Mesendoderm (in vitro differentiated cells): ENCODE measurements at regions not wholly inside any gene's neighbourhood (a gene's known extent, or its start where the extent isn't known, plus 50 kb on each side); places are given as distances from the start of the nearest gene placed in this dataset.
"Not testable (repeated sequence)": the region's sequence is repeated elsewhere in the genome, so short reads cannot be mapped to it uniquely, and the experiment has no call there.

Source experiments
- DNase-seq: peaks from one replicate; pipeline ENCODE4 v3.0.0; 2013
- H2AK5ac ChIP-seq: 2 replicates; pipeline ENCODE4 v1.6.1; 2013; ENCODE audit warnings: low read length, inconsistent platforms
- H2BK120ac ChIP-seq: 2 replicates; pipeline ENCODE4 v1.6.1; 2013; ENCODE audit warnings: low read depth, mild to moderate bottlenecking, low read length, moderate library complexity, mixed read lengths
- H2BK15ac ChIP-seq: replicated peaks from 2 replicates; pipeline ENCODE4 v1.6.1; 2013; ENCODE audit warnings: low read depth, mild to moderate bottlenecking, moderate library complexity
- H2BK5ac ChIP-seq: 2 replicates; pipeline ENCODE4 v1.6.1; 2013; ENCODE audit warnings: low read length, inconsistent platforms
- H3K18ac ChIP-seq: 2 replicates; pipeline ENCODE4 v1.6.1; 2013; ENCODE audit warnings: mild to moderate bottlenecking, low read length, mixed read lengths
- H3K23ac ChIP-seq: one replicate; pipeline ENCODE4 v1.6.1; 2013; ENCODE audit warnings: low read length
- H3K27ac ChIP-seq: 2 replicates; pipeline ENCODE4 v1.5.1; 2013; ENCODE audit warnings: low read depth, mild to moderate bottlenecking, inconsistent platforms, low read length, moderate library complexity
- H3K27me3 ChIP-seq: 2 replicates; pipeline ENCODE4 v1.6.1; 2013; ENCODE audit warnings: low read length, control low read depth, mild to moderate bottlenecking, inconsistent platforms; ENCODE audit not compliant: insufficient read depth, poor library complexity
- H3K36me3 ChIP-seq: 2 replicates; pipeline ENCODE4 v1.6.1; 2013; ENCODE audit warnings: low read length, inconsistent platforms; ENCODE audit not compliant: control insufficient read depth, insufficient read depth
- H3K4ac ChIP-seq: one replicate; pipeline ENCODE4 v1.6.1; 2013; ENCODE audit warnings: low read depth, mild to moderate bottlenecking, low read length, moderate library complexity
- H3K4me1 ChIP-seq: 2 replicates; pipeline ENCODE4 v1.6.1; 2013; ENCODE audit warnings: low read depth, low read length, inconsistent platforms; ENCODE audit not compliant: control insufficient read depth
- H3K4me2 ChIP-seq: 2 replicates; pipeline ENCODE4 v1.6.1; 2013; ENCODE audit warnings: low read length
- H3K4me3 ChIP-seq: 2 replicates; pipeline ENCODE4 v1.5.1; 2013; ENCODE audit warnings: mild to moderate bottlenecking, low read length
- H3K56ac ChIP-seq: one replicate; pipeline ENCODE4 v1.6.1; 2013; ENCODE audit warnings: low read length
- H3K79me1 ChIP-seq: 2 replicates; pipeline ENCODE4 v1.6.1; 2013; ENCODE audit warnings: low read length, inconsistent platforms
- H3K79me2 ChIP-seq: 2 replicates; pipeline ENCODE4 v1.6.1; 2013; ENCODE audit warnings: mild to moderate bottlenecking, low read length; ENCODE audit not compliant: control insufficient read depth, insufficient read depth
- H3K9ac ChIP-seq: 2 replicates; pipeline ENCODE4 v1.6.1; 2013; ENCODE audit warnings: low read length, inconsistent platforms
- H4K5ac ChIP-seq: one replicate; pipeline ENCODE4 v1.6.1; 2013; ENCODE audit warnings: low read length
- H4K8ac ChIP-seq: one replicate; pipeline ENCODE4 v1.6.1; 2013; ENCODE audit warnings: low read depth, mild to moderate bottlenecking, control low read depth, low read length, moderate library complexity
- WGBS: extraction: QIAGEN DNeasy Blood & Tissue Kit; methylation state at CpG from one replicate; pipeline ENCODE4 v1.1.7; 2013; ENCODE audit warnings: low lambda C conversion rate, missing lambda C conversion rate; ENCODE audit not compliant: insufficient coverage; ENCODE audit errors: extremely low coverage; 5-methylcytosine and 5-hydroxymethylcytosine counted together

DNA sequence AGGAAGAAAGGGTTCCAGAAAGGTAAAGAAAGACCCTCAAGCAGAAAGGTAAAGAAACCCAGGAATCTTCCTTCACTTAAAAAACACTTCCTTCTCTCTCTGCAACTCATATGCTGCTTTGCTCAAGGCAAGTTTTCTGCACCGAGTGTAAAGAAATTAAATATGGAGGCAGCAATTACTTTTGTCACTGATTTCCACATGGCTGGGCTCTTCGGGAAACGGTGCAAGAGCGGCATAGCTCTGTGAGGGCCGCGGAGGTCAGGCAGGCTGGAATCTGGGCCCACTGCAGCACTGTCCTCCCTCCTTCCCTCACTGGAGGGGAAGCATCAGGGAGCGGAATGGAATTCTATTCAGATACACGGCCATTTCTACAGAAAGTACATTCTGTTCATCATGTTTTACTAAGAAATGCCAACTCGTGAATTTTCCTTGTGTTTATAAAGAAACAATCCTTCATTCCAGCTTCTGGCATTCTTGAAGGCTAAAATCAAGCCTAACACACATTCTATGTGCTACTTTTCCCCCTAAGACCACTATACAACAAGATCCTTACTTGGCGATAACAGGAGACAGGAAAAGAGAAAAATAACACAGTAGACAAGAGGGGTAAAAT lies 212.2 kb downstream of the SIPA1L2 start:
- Histone ChIP-seq H3K18ac (no peak overlapping the region), H4K8ac (no peak overlapping the region), H2BK5ac (no peak overlapping the region), H3K36me3 (peaks cover 5% of the 10 kb centered on the region), H3K4me2 (no peak overlapping the region), H3K79me2 (no peaks in the 10 kb centered on the region), H2BK120ac (no peak overlapping the region), H3K23ac (no peak overlapping the region), H3K9ac (no peak overlapping the region), H3K56ac (no peak overlapping the region), H3K4ac (no peak overlapping the region), H4K5ac (no peak overlapping the region), H2BK15ac (no peak overlapping the region), H3K4me1 (no peaks in the 10 kb centered on the region), H3K27me3 (no peaks in the 10 kb centered on the region), H3K4me3 (no peak overlapping the region), H2AK5ac (no peak overlapping the region), H3K79me1 (no peaks in the 10 kb centered on the region), H3K27ac (no peak overlapping the region)
- no peak for DNase-seq
- WGBS: no CpG with 5 or more reads among the region's 10 CpGs

DNA sequence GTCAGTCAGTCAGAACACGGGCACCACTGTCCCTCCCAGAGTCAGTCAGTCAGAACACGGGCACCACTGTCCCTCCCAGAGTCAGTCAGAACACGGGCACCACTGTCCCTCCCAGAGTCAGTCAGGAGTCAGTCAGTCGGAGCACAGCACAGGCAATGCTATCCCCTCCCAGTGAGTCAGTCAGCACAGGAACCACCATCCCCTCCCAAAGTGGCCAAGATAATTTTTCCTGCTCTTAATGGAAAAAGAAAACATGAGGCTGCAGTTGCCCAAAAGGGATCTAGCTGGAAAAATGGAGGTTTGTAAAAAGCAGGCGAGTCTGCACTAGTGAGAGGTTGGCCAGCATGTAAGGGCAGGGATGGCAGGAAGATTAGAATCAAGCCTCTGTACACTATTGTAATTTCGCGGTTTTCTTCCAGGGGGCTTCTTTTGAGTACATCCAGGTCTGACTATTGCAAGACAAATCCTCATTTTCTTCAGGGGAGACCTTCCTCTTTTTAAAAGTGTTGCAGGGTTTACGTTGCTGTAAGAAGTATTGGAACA lies 213.8 kb downstream of the SIPA1L2 start:
- H3K9ac ChIP-seq: no peak overlapping the region
- H2BK120ac ChIP-seq: no peak overlapping the region
- no CpG with 5 or more reads among the region's 8 CpGs for WGBS
- no peak overlapping the region for H4K8ac ChIP-seq
- no peak overlapping the region for H3K4me3 ChIP-seq
- H2AK5ac ChIP-seq: no peak overlapping the region
- H3K4ac ChIP-seq: no peak overlapping the region
- H3K18ac ChIP-seq: no peak overlapping the region
- H3K27ac ChIP-seq: no peak overlapping the region
- no peak overlapping the region for H4K5ac ChIP-seq
- H3K27me3 ChIP-seq: no peaks in the 10 kb centered on the region
- H3K79me2 ChIP-seq: no peaks in the 10 kb centered on the region
- no peak overlapping the region for H3K23ac ChIP-seq
- no peak for DNase-seq
- no peak overlapping the region for H3K4me2 ChIP-seq
- H2BK15ac ChIP-seq: no peak overlapping the region
- no peak overlapping the region for H2BK5ac ChIP-seq
- H3K56ac ChIP-seq: no peak overlapping the region
- no peaks in the 10 kb centered on the region for H3K79me1 ChIP-seq
- H3K4me1 ChIP-seq: no peaks in the 10 kb centered on the region
- peaks cover 5% of the 10 kb centered on the region for H3K36me3 ChIP-seq

DNA sequence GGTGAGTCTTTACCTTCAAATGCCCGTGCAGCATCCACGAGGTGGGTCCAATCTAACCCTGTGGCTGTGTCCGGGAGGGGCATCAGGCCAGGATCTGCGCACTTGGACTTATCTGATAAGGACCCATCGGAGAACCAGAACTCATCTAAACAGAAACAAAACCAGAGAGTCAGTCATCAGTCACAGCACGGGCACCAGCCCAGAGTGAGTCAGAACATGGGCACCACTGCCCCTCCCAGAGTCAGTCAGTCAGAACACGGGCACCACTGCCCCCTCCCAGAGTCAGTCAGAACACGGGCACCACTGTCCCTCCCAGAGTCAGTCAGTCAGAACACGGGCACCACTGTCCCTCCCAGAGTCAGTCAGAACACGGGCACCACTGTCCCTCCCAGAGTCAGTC lies 214.5 kb downstream of the SIPA1L2 start:
- not testable (repeated sequence) for H4K5ac ChIP-seq, H3K18ac ChIP-seq, H2BK120ac ChIP-seq, H3K9ac ChIP-seq, H3K4me2 ChIP-seq, H2AK5ac ChIP-seq, H3K4me3 ChIP-seq, H3K4ac ChIP-seq, H3K27me3 ChIP-seq, DNase-seq, H2BK15ac ChIP-seq, H3K56ac ChIP-seq, H3K4me1 ChIP-seq, H3K79me1 ChIP-seq, H3K27ac ChIP-seq, H3K79me2 ChIP-seq, H2BK5ac ChIP-seq, H4K8ac ChIP-seq, H3K23ac ChIP-seq, H3K36me3 ChIP-seq
- no CpG with 5 or more reads among the region's 10 CpGs for WGBS

DNA sequence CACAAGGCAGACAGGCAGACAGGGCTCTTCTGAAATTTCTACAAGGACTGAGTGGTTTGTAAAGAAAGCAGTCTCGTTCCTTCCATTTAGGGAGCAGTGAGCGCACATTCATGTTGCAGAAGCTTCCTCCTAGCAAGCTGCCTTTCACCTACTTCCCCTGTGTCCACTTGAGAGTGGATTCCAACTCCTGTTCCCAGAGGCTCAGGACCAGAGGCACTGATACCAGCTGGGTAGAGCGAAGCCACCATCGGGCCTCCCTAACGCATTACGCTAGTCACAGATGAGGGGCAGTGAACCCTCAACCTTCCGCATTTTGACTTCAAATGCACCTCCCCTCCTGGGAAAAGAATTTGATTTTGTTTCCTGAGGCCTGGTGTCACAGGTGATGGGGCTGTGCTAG lies 215.8 kb downstream of the SIPA1L2 start:
- H4K5ac ChIP-seq: no peak overlapping the region
- H3K18ac ChIP-seq: peak overlapping the region; percentile 20
- H2BK120ac ChIP-seq: no peak overlapping the region
- H3K9ac ChIP-seq: no peak overlapping the region
- no peaks in the 10 kb centered on the region for H3K79me2 ChIP-seq
- no peak overlapping the region for H3K4me2 ChIP-seq
- no CpG with 5 or more reads among the region's 7 CpGs for WGBS
- no peaks in the 10 kb centered on the region for H3K79me1 ChIP-seq
- H3K27ac ChIP-seq: no peak overlapping the region
- H3K4ac ChIP-seq: peak overlapping the region; percentile 65
- no peak for DNase-seq
- no peak overlapping the region for H2BK15ac ChIP-seq
- no peak overlapping the region for H3K4me3 ChIP-seq
- H4K8ac ChIP-seq: no peak overlapping the region
- H2AK5ac ChIP-seq: no peak overlapping the region
- H3K27me3 ChIP-seq: no peaks in the 10 kb centered on the region
- no peak overlapping the region for H2BK5ac ChIP-seq
- H3K23ac ChIP-seq: no peak overlapping the region
- H3K4me1 ChIP-seq: no peaks in the 10 kb centered on the region
- H3K56ac ChIP-seq: no peak overlapping the region
- H3K36me3 ChIP-seq: peaks cover 5% of the 10 kb centered on the region

DNA sequence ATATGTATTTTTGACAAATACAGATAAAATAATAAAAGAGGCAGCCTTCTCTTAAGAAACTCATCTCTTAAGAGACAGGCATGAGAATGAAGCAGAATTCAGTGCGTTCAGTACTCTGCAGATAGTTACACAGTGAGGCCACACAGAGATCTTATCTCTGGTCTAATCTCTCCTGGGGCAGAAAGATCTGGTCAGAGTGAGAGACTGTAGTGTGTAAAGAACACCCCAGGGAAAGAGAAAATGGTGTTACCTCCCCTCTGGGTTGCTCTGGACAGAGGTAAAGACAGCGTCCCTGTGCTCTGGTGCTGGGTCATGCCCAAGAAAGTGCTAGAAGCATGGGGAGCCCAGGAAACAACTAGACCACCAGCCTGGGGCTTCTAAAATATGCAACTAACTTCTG lies 216.3 kb downstream of the SIPA1L2 start:
- H2BK120ac ChIP-seq: no peak overlapping the region
- no peaks in the 10 kb centered on the region for H3K27me3 ChIP-seq
- no peak overlapping the region for H2BK5ac ChIP-seq
- H3K23ac ChIP-seq: no peak overlapping the region
- no peak overlapping the region for H2AK5ac ChIP-seq
- H3K79me1 ChIP-seq: no peaks in the 10 kb centered on the region
- no peak overlapping the region for H3K4me3 ChIP-seq
- WGBS: no CpG with 5 or more reads among the region's 2 CpGs
- H3K4me1 ChIP-seq: no peaks in the 10 kb centered on the region
- peaks cover 5% of the 10 kb centered on the region for H3K36me3 ChIP-seq
- H2BK15ac ChIP-seq: no peak overlapping the region
- peak; percentile 65 for DNase-seq
- H3K4ac ChIP-seq: no peak overlapping the region
- no peak overlapping the region for H3K27ac ChIP-seq
- no peak overlapping the region for H3K4me2 ChIP-seq
- H3K9ac ChIP-seq: no peak overlapping the region
- H4K8ac ChIP-seq: no peak overlapping the region
- H3K56ac ChIP-seq: no peak overlapping the region
- no peaks in the 10 kb centered on the region for H3K79me2 ChIP-seq
- no peak overlapping the region for H4K5ac ChIP-seq
- H3K18ac ChIP-seq: peak overlapping the region; percentile 20

DNA sequence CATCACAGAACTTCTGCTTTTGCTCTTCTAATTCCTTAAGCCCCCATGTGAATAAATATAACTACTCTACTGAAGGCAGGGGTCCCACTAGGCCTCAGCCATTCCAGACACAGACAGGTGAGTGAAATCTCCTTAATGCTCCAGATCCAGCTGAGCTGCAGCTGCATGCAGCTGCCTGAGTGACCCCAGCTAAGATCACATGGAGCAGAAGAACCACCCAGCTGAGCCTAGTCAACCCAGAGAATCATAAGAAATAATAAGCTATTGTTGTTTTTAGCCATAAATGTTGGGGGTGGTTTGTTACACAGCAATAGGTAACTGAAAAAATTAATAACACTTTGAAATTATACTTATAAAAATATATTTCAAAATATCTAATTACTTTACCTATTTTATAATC lies 220.3 kb downstream of the SIPA1L2 start:
- Histone ChIP-seq H3K36me3 (peaks cover 3% of the 10 kb centered on the region), H3K4me1 (no peaks in the 10 kb centered on the region), H3K27ac (no peak overlapping the region), H3K4me2 (no peak overlapping the region), H3K56ac (no peak overlapping the region), H3K23ac (no peak overlapping the region), H3K4me3 (no peak overlapping the region), H2AK5ac (no peak overlapping the region), H3K79me1 (no peaks in the 10 kb centered on the region), H3K27me3 (no peaks in the 10 kb centered on the region), H2BK15ac (no peak overlapping the region), H3K18ac (peak overlapping the region; percentile 39), H2BK120ac (no peak overlapping the region), H3K9ac (no peak overlapping the region), H3K4ac (no peak overlapping the region), H4K5ac (no peak overlapping the region), H3K79me2 (no peaks in the 10 kb centered on the region), H2BK5ac (no peak overlapping the region), H4K8ac (no peak overlapping the region)
- DNase-seq: no peak
